Mesendoderm (in vitro differentiated cells): ENCODE measurements at regions not wholly inside any gene's neighbourhood (a gene's known extent, or its start where the extent isn't known, plus 50 kb on each side); places are given as distances from the start of the nearest gene placed in this dataset.
A peak's percentile ranks its signal among the peaks of the same experiment; 100 is the strongest.
"Not testable (repeated sequence)": the region's sequence is repeated elsewhere in the genome, so short reads cannot be mapped to it uniquely, and the experiment has no call there.

Source experiments
- DNase-seq: peaks from one replicate; pipeline ENCODE4 v3.0.0; 2013
- H2AK5ac ChIP-seq: 2 replicates; pipeline ENCODE4 v1.6.1; 2013; ENCODE audit warnings: low read length, inconsistent platforms
- H2BK120ac ChIP-seq: 2 replicates; pipeline ENCODE4 v1.6.1; 2013; ENCODE audit warnings: low read depth, mild to moderate bottlenecking, low read length, moderate library complexity, mixed read lengths
- H2BK15ac ChIP-seq: replicated peaks from 2 replicates; pipeline ENCODE4 v1.6.1; 2013; ENCODE audit warnings: low read depth, mild to moderate bottlenecking, moderate library complexity
- H2BK5ac ChIP-seq: 2 replicates; pipeline ENCODE4 v1.6.1; 2013; ENCODE audit warnings: low read length, inconsistent platforms
- H3K18ac ChIP-seq: 2 replicates; pipeline ENCODE4 v1.6.1; 2013; ENCODE audit warnings: mild to moderate bottlenecking, low read length, mixed read lengths
- H3K23ac ChIP-seq: one replicate; pipeline ENCODE4 v1.6.1; 2013; ENCODE audit warnings: low read length
- H3K27ac ChIP-seq: 2 replicates; pipeline ENCODE4 v1.5.1; 2013; ENCODE audit warnings: low read depth, mild to moderate bottlenecking, inconsistent platforms, low read length, moderate library complexity
- H3K27me3 ChIP-seq: 2 replicates; pipeline ENCODE4 v1.6.1; 2013; ENCODE audit warnings: low read length, control low read depth, mild to moderate bottlenecking, inconsistent platforms; ENCODE audit not compliant: insufficient read depth, poor library complexity
- H3K36me3 ChIP-seq: 2 replicates; pipeline ENCODE4 v1.6.1; 2013; ENCODE audit warnings: low read length, inconsistent platforms; ENCODE audit not compliant: control insufficient read depth, insufficient read depth
- H3K4ac ChIP-seq: one replicate; pipeline ENCODE4 v1.6.1; 2013; ENCODE audit warnings: low read depth, mild to moderate bottlenecking, low read length, moderate library complexity
- H3K4me1 ChIP-seq: 2 replicates; pipeline ENCODE4 v1.6.1; 2013; ENCODE audit warnings: low read depth, low read length, inconsistent platforms; ENCODE audit not compliant: control insufficient read depth
- H3K4me2 ChIP-seq: 2 replicates; pipeline ENCODE4 v1.6.1; 2013; ENCODE audit warnings: low read length
- H3K4me3 ChIP-seq: 2 replicates; pipeline ENCODE4 v1.5.1; 2013; ENCODE audit warnings: mild to moderate bottlenecking, low read length
- H3K56ac ChIP-seq: one replicate; pipeline ENCODE4 v1.6.1; 2013; ENCODE audit warnings: low read length
- H3K79me1 ChIP-seq: 2 replicates; pipeline ENCODE4 v1.6.1; 2013; ENCODE audit warnings: low read length, inconsistent platforms
- H3K79me2 ChIP-seq: 2 replicates; pipeline ENCODE4 v1.6.1; 2013; ENCODE audit warnings: mild to moderate bottlenecking, low read length; ENCODE audit not compliant: control insufficient read depth, insufficient read depth
- H3K9ac ChIP-seq: 2 replicates; pipeline ENCODE4 v1.6.1; 2013; ENCODE audit warnings: low read length, inconsistent platforms
- H4K5ac ChIP-seq: one replicate; pipeline ENCODE4 v1.6.1; 2013; ENCODE audit warnings: low read length
- H4K8ac ChIP-seq: one replicate; pipeline ENCODE4 v1.6.1; 2013; ENCODE audit warnings: low read depth, mild to moderate bottlenecking, control low read depth, low read length, moderate library complexity
- WGBS: extraction: QIAGEN DNeasy Blood & Tissue Kit; methylation state at CpG from one replicate; pipeline ENCODE4 v1.1.7; 2013; ENCODE audit warnings: low lambda C conversion rate, missing lambda C conversion rate; ENCODE audit not compliant: insufficient coverage; ENCODE audit errors: extremely low coverage; 5-methylcytosine and 5-hydroxymethylcytosine counted together

DNA sequence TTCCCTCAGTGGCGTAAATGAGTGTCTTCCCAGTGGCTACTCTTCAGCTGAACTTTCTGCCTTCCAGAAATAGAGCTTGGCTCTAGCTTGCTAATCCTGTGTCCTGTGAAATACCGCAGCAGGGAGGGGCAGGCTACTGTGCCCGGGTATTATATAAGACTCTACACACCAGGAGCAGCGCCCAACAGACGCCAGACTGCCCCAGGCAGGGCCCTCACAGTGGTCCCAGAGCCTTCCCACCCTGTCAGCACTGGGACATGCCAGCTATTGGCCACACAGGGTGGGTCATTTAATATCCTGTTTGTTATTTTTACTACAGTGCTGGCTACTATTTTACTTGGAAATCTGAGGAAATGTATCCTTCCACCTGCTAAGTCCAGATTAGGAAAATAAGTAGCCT lies 121.0 kb downstream of the FEM1C start:
- no peak overlapping the region for H2BK5ac ChIP-seq
- no CpG with 5 or more reads among the region's 5 CpGs for WGBS
- no peaks in the 10 kb centered on the region for H3K27me3 ChIP-seq
- H3K23ac ChIP-seq: no peak overlapping the region
- H3K79me1 ChIP-seq: no peaks in the 10 kb centered on the region
- H3K27ac ChIP-seq: no peak overlapping the region
- H2AK5ac ChIP-seq: no peak overlapping the region
- H3K9ac ChIP-seq: no peak overlapping the region
- H2BK120ac ChIP-seq: no peak overlapping the region
- no peak overlapping the region for H3K4me2 ChIP-seq
- no peak for DNase-seq
- H3K4me3 ChIP-seq: no peak overlapping the region
- H3K79me2 ChIP-seq: no peaks in the 10 kb centered on the region
- no peak overlapping the region for H2BK15ac ChIP-seq
- H3K4ac ChIP-seq: no peak overlapping the region
- no peak overlapping the region for H3K18ac ChIP-seq
- no peak overlapping the region for H4K5ac ChIP-seq
- H4K8ac ChIP-seq: no peak overlapping the region
- no peak overlapping the region for H3K56ac ChIP-seq
- no peaks in the 10 kb centered on the region for H3K36me3 ChIP-seq
- H3K4me1 ChIP-seq: no peaks in the 10 kb centered on the region

DNA sequence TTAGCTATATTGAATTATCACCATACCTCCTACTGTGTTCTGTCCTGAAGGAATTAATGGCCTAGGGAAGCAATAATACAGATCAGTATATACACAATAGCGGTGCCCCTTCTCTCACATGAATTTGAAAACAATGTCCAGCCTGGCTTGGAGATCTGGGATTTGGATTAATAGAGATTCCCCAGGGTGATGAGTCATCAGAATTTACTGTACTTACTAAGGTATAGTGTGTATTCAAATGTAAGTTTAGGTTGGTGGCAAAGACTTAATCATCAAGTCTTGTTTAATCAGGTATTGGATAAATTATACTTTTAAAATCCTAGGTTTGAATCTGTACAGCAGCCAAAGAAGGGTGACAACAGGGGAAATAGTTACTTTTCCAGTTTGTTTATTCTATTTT lies 121.5 kb downstream of the FEM1C start:
- H3K27ac ChIP-seq: no peak overlapping the region
- no peak overlapping the region for H3K4ac ChIP-seq
- no peak overlapping the region for H3K18ac ChIP-seq

DNA sequence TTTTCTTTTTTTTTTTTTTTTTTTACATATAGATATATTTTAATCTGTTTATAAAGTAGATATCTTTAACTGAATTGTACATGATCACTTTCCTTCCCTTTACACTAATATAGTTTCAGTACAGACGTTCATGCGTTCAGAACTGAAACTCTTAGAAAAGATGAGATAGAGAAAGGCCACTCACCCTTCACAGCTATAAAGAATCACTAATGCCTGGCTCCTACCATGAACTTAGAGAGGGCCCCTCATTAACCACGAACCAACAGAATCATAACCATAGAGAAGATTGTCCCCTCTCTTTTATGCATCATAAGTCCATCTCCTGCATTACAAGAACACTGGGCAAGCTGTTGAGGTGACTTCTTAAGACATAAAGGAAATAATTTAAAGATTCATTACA lies 123.8 kb downstream of the FEM1C start:
- H3K9ac ChIP-seq, DNase-seq, H3K18ac ChIP-seq, H4K5ac ChIP-seq, H2AK5ac ChIP-seq, H3K36me3 ChIP-seq, H3K4me2 ChIP-seq, H3K4me1 ChIP-seq, H4K8ac ChIP-seq, H3K4ac ChIP-seq, H3K56ac ChIP-seq, H3K27me3 ChIP-seq, H3K27ac ChIP-seq, H2BK120ac ChIP-seq, H3K79me1 ChIP-seq, H2BK15ac ChIP-seq, H3K4me3 ChIP-seq, H3K79me2 ChIP-seq, H3K23ac ChIP-seq, H2BK5ac ChIP-seq: not testable (repeated sequence)
- WGBS: no CpG with 5 or more reads among the region's 3 CpGs

More for the DNA sequence above, 121.5 kb downstream of the FEM1C start:
- no peak overlapping the region for H2BK120ac ChIP-seq
- no peak overlapping the region for H3K4me2 ChIP-seq
- no peak overlapping the region for H3K4me3 ChIP-seq
- H3K23ac ChIP-seq: no peak overlapping the region
- no peak overlapping the region for H2BK15ac ChIP-seq
- H4K5ac ChIP-seq: no peak overlapping the region
- H3K79me2 ChIP-seq: no peaks in the 10 kb centered on the region
- no peak overlapping the region for H2AK5ac ChIP-seq
- no peaks in the 10 kb centered on the region for H3K79me1 ChIP-seq
- no peaks in the 10 kb centered on the region for H3K4me1 ChIP-seq
- H3K9ac ChIP-seq: no peak overlapping the region
- WGBS: no CpG with 5 or more reads among the region's 1 CpG
- no peaks in the 10 kb centered on the region for H3K27me3 ChIP-seq
- no peak overlapping the region for H2BK5ac ChIP-seq
- no peak overlapping the region for H3K56ac ChIP-seq
- no peak overlapping the region for H4K8ac ChIP-seq
- DNase-seq: no peak
- H3K36me3 ChIP-seq: no peaks in the 10 kb centered on the region

DNA sequence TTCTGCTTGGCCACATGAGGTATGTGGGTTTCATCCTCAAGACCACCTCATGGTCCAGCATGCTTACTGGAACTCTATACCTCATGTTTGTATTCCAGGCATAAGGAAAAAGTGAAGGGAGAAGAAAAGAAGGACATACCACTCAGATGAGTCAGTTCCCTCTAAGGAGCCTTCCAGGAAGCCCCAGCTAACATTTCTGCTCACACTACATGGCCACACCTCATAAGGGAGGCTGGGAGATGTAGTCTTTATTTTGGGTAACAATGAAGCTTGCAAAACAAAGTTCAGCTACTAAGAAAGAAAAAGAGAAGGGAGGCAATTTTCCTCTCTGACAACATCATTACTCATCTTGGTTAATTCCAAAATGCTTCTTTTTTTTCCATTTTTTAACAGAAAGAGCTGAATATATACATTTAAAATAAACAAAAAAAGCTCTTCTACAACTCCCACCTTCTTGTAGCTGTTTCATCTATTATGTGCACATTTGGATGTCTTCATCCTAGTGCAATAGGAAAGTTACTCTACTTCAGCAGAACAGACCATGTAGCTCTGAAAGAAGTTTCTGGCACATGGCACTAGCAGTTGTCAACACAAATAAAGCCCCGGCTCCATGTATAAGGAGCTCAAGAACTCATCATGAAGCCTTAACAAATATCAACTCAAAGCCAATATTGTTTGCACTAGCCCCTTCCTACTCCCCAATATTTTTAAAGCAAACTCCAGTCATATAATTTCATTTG lies 123.6 kb upstream of the CCDC112 start:
- Histone ChIP-seq H4K5ac (no peak overlapping the region), H2BK15ac (no peak overlapping the region), H3K79me2 (no peaks in the 10 kb centered on the region), H3K18ac (peak overlapping the region; percentile 68), H3K4me3 (no peak overlapping the region), H3K4me2 (no peak overlapping the region), H2AK5ac (no peak overlapping the region), H3K4ac (no peak overlapping the region), H2BK120ac (no peak overlapping the region), H4K8ac (no peak overlapping the region), H3K4me1 (no peaks in the 10 kb centered on the region), H3K27ac (no peak overlapping the region), H2BK5ac (no peak overlapping the region), H3K23ac (no peak overlapping the region), H3K56ac (no peak overlapping the region), H3K9ac (no peak overlapping the region), H3K27me3 (no peaks in the 10 kb centered on the region), H3K79me1 (no peaks in the 10 kb centered on the region), H3K36me3 (no peaks in the 10 kb centered on the region)
- DNase-seq: peak; percentile 81
- WGBS: no CpG with 5 or more reads among the region's 1 CpG

DNA sequence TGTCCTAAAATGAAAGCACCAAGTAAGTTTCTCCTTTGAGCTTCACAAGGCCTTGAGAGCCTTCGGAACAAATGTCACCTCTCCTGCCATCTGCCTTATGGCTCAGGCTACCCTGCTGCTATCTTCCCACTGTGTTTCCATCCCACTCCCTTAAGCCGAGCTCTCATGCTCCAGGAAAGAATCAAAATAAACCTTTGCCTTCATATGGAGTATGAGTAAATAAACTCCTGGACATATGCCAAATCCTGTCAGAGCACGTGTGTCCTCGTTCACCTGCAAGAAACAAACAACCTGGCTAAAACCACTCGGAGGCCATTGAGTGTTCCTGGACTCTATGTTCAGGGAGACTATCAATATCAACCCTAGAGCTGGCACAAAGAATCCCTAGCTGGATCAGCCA lies 122.3 kb upstream of the CCDC112 start:
- Histone ChIP-seq H3K4me2 (no peak overlapping the region), H3K23ac (no peak overlapping the region), H3K27ac (no peak overlapping the region), H3K79me2 (no peaks in the 10 kb centered on the region), H3K36me3 (no peaks in the 10 kb centered on the region), H2AK5ac (no peak overlapping the region), H2BK5ac (no peak overlapping the region), H3K4me1 (no peaks in the 10 kb centered on the region), H3K4me3 (no peak overlapping the region), H4K8ac (no peak overlapping the region), H3K79me1 (no peaks in the 10 kb centered on the region), H3K56ac (no peak overlapping the region), H2BK15ac (no peak overlapping the region), H2BK120ac (no peak overlapping the region), H3K9ac (no peak overlapping the region), H4K5ac (no peak overlapping the region), H3K18ac (no peak overlapping the region), H3K4ac (no peak overlapping the region), H3K27me3 (no peaks in the 10 kb centered on the region)
- WGBS: no CpG with 5 or more reads among the region's 5 CpGs
- no peak for DNase-seq

DNA sequence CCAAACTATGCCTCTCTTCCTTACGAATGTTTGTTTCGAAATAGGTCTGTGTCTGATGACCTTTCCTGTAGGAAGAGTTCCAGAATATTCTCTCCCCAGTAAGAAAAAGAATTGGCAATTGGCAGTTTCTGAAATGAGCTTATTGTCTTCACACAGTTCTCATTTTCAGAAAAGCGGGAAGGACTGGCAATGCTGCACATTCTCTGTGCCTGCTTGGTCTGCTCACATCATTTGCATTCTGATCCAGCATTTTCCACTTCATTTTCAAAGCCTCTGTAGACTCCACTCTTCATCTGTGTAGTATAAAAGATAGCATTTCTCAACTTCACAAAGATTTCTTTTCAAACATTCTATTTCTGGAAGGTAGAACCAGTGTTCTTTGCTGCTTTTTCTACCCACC lies 120.6 kb upstream of the CCDC112 start:
- H3K27me3 ChIP-seq: no peaks in the 10 kb centered on the region
- H3K79me1 ChIP-seq: no peaks in the 10 kb centered on the region
- H3K79me2 ChIP-seq: no peaks in the 10 kb centered on the region
- no peak overlapping the region for H3K4me2 ChIP-seq
- no peak overlapping the region for H2BK5ac ChIP-seq
- H3K9ac ChIP-seq: no peak overlapping the region
- no peaks in the 10 kb centered on the region for H3K4me1 ChIP-seq
- no peak overlapping the region for H3K18ac ChIP-seq
- H2BK120ac ChIP-seq: no peak overlapping the region
- H3K4me3 ChIP-seq: no peak overlapping the region
- WGBS: no CpG with 5 or more reads among the region's 3 CpGs
- DNase-seq: no peak
- no peak overlapping the region for H2BK15ac ChIP-seq
- H4K5ac ChIP-seq: no peak overlapping the region
- no peaks in the 10 kb centered on the region for H3K36me3 ChIP-seq
- no peak overlapping the region for H2AK5ac ChIP-seq
- H4K8ac ChIP-seq: no peak overlapping the region
- H3K56ac ChIP-seq: no peak overlapping the region
- no peak overlapping the region for H3K27ac ChIP-seq
- no peak overlapping the region for H3K4ac ChIP-seq
- no peak overlapping the region for H3K23ac ChIP-seq
